ENCODE measurements at regions not wholly inside any gene's neighbourhood (a gene's known extent, or its start where the extent isn't known, plus 50 kb on each side); places are given as distances from the start of the nearest gene placed in this dataset.

- no CpG with 5 or more reads among the region's 2 CpGs for WGBS (ENCODE audit: insufficient coverage, insufficient read length)
- no peaks in the 10 kb centered on the region for H3K9me3 ChIP-seq (ENCODE audit: control insufficient read depth, insufficient read depth, low read length)
Measured at GRCh38 chr3:139759470-139759869, 81.7 kb upstream of the NMNAT3 start.

GRCh38 chr3:139758654-139759291 is 81.0 kb upstream of the NMNAT3 start:
- Histone ChIP-seq H3K36me3 (ENCODE audit: control insufficient read depth, insufficient read depth, low read length) (no peaks in the 10 kb centered on the region), H3K4me1 (ENCODE audit: control insufficient read depth, insufficient read depth, low read length) (no peaks in the 10 kb centered on the region), H3K4me3 (ENCODE audit: low read length) (no peak overlapping the region), H3K9me3 (ENCODE audit: control insufficient read depth, insufficient read depth, low read length) (no peaks in the 10 kb centered on the region), H3K27ac (ENCODE audit: low read length) (no peak overlapping the region), H3K27me3 (ENCODE audit: control insufficient read depth, insufficient read depth, low read length) (no peaks in the 10 kb centered on the region)
- DNase-seq (ENCODE audit: low read depth, low spot score): no peak
- no CpG with 5 or more reads among the region's 5 CpGs for WGBS (ENCODE audit: insufficient coverage, insufficient read length)

More at GRCh38 chr3:139759470-139759869, 81.7 kb upstream of the NMNAT3 start:
- DNase-seq (ENCODE audit: low read depth, low spot score): no peak
- H3K4me3 ChIP-seq (ENCODE audit: low read length): no peak overlapping the region
- H3K27me3 ChIP-seq (ENCODE audit: control insufficient read depth, insufficient read depth, low read length): no peaks in the 10 kb centered on the region
- H3K27ac ChIP-seq (ENCODE audit: low read length): no peak overlapping the region
- H3K4me1 ChIP-seq (ENCODE audit: control insufficient read depth, insufficient read depth, low read length): no peaks in the 10 kb centered on the region
- H3K36me3 ChIP-seq (ENCODE audit: control insufficient read depth, insufficient read depth, low read length): no peaks in the 10 kb centered on the region

DNA sequence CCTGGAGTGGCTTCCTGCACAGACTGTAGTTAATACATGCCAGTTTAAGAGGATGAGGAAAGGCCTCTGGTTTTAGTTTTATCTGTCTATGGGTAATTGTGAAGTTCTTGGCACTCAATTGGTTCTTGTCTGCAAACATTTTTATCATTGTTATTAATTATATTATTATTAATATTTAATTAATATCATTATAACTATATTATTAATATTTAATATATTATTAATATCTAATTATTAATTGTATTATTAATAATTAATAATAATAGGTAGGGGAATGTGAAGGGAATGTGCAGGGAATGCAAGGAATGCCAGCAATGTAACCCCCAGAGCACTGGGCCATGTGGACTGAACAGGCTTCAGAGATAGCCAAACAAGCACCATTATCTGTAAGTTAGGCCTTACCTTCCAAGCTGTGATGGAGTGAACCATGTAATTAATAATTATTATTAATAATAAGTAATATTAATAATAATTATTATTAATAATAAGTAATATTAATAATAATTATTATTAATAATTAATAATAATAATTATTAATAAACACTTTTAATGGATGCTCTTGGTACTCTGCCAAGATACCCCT is 79.8 kb upstream of the NMNAT3 start:
- Histone ChIP-seq H3K27ac (ENCODE audit: low read length) (no peak overlapping the region), H3K27me3 (ENCODE audit: control insufficient read depth, insufficient read depth, low read length) (no peaks in the 10 kb centered on the region), H3K36me3 (ENCODE audit: control insufficient read depth, insufficient read depth, low read length) (no peaks in the 10 kb centered on the region), H3K9me3 (ENCODE audit: control insufficient read depth, insufficient read depth, low read length) (no peaks in the 10 kb centered on the region), H3K4me1 (ENCODE audit: control insufficient read depth, insufficient read depth, low read length) (no peaks in the 10 kb centered on the region), H3K4me3 (ENCODE audit: low read length) (no peak overlapping the region)
- DNase-seq (ENCODE audit: low read depth, low spot score): no peak

DNA sequence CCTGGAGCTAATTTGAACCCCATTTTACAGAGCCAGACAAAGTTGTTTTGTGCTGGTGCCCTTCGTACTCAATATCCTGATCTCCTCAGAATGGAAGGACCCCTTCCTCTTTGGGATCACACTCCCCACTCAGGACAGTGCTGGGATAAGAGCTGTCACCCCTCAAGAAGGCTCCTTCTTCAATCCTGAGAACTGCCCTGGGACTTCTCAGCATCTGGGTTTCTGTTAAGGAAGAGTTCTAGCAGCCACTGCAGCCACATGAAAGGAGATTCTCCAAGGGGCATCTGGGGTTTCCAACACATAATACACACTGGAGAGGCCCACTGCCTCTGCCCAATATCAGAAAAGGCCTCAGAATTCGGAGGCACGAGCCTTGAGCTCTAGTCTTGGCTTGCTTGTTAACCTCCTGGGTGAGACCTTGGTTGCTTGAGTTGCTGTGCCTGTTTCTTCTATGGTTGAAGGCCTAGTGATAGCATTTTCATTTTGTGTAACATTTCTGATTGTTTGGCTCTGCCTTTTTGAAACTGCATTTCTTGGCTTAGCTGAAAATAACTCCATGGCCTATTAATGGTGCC is 78.8 kb upstream of the NMNAT3 start:
- no peaks in the 10 kb centered on the region for H3K9me3 ChIP-seq (ENCODE audit: control insufficient read depth, insufficient read depth, low read length)
- no peak overlapping the region for H3K4me3 ChIP-seq (ENCODE audit: low read length)

DNA sequence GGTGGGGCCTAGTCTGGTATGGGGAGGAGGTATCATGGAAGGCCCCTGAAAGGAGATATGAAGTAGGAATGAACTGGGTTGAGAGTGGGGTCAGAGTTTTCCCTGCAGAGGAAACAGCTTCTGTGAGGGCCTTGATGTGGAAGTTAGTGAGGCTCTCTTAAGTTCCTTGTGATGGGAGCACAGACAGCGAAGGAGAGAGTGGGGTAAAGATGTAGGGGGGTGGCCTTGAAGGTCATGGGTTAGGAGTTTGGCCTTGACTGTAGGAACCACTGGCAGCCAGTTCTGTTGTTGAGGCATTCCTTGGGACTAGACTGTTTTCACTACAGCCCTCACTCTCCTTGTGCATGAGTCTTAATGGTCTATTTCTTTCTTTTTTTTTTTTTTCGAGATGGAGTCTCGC is 77.8 kb upstream of the NMNAT3 start:
- WGBS (ENCODE audit: insufficient coverage, insufficient read length): no CpG with 5 or more reads among the region's 3 CpGs
- Histone ChIP-seq H3K27me3 (ENCODE audit: control insufficient read depth, insufficient read depth, low read length) (no peaks in the 10 kb centered on the region), H3K9me3 (ENCODE audit: control insufficient read depth, insufficient read depth, low read length) (no peaks in the 10 kb centered on the region), H3K36me3 (ENCODE audit: control insufficient read depth, insufficient read depth, low read length) (no peaks in the 10 kb centered on the region), H3K4me3 (ENCODE audit: low read length) (no peak overlapping the region), H3K27ac (ENCODE audit: low read length) (no peak overlapping the region), H3K4me1 (ENCODE audit: control insufficient read depth, insufficient read depth, low read length) (no peaks in the 10 kb centered on the region)
- no peak for DNase-seq (ENCODE audit: low read depth, low spot score)

More for the DNA sequence above, 78.8 kb upstream of the NMNAT3 start:
- Histone ChIP-seq H3K27me3 (ENCODE audit: control insufficient read depth, insufficient read depth, low read length) (no peaks in the 10 kb centered on the region), H3K4me1 (ENCODE audit: control insufficient read depth, insufficient read depth, low read length) (no peaks in the 10 kb centered on the region), H3K27ac (ENCODE audit: low read length) (no peak overlapping the region), H3K36me3 (ENCODE audit: control insufficient read depth, insufficient read depth, low read length) (no peaks in the 10 kb centered on the region)
- WGBS (ENCODE audit: insufficient coverage, insufficient read length): no CpG with 5 or more reads among the region's 3 CpGs
- DNase-seq (ENCODE audit: low read depth, low spot score): no peak

GRCh38 chr3:139751789-139752188 is 74.0 kb upstream of the NMNAT3 start:
- H3K4me1 ChIP-seq (ENCODE audit: control insufficient read depth, insufficient read depth, low read length): no peaks in the 10 kb centered on the region

GRCh38 chr3:139746481-139746880 is 68.7 kb upstream of the NMNAT3 start:
- Histone ChIP-seq H3K27ac (ENCODE audit: low read length) (no peak overlapping the region), H3K4me1 (ENCODE audit: control insufficient read depth, insufficient read depth, low read length) (no peaks in the 10 kb centered on the region), H3K36me3 (ENCODE audit: control insufficient read depth, insufficient read depth, low read length) (no peaks in the 10 kb centered on the region), H3K4me3 (ENCODE audit: low read length) (no peak overlapping the region), H3K9me3 (ENCODE audit: control insufficient read depth, insufficient read depth, low read length) (no peaks in the 10 kb centered on the region), H3K27me3 (ENCODE audit: control insufficient read depth, insufficient read depth, low read length) (no peaks in the 10 kb centered on the region)
- DNase-seq (ENCODE audit: low read depth, low spot score): no peak

More at GRCh38 chr3:139751789-139752188, 74.0 kb upstream of the NMNAT3 start:
- Histone ChIP-seq H3K36me3 (ENCODE audit: control insufficient read depth, insufficient read depth, low read length) (no peaks in the 10 kb centered on the region), H3K9me3 (ENCODE audit: control insufficient read depth, insufficient read depth, low read length) (no peaks in the 10 kb centered on the region), H3K27ac (ENCODE audit: low read length) (no peak overlapping the region), H3K4me3 (ENCODE audit: low read length) (no peak overlapping the region), H3K27me3 (ENCODE audit: control insufficient read depth, insufficient read depth, low read length) (no peaks in the 10 kb centered on the region)
- DNase-seq (ENCODE audit: low read depth, low spot score): no peak
- no CpG with 5 or more reads among the region's 2 CpGs for WGBS (ENCODE audit: insufficient coverage, insufficient read length)

- Histone ChIP-seq H3K4me3 (ENCODE audit: low read length) (no peak overlapping the region), H3K27ac (ENCODE audit: low read length) (no peak overlapping the region), H3K36me3 (ENCODE audit: control insufficient read depth, insufficient read depth, low read length) (no peaks in the 10 kb centered on the region), H3K27me3 (ENCODE audit: control insufficient read depth, insufficient read depth, low read length) (no peaks in the 10 kb centered on the region), H3K9me3 (ENCODE audit: control insufficient read depth, insufficient read depth, low read length) (no peaks in the 10 kb centered on the region), H3K4me1 (ENCODE audit: control insufficient read depth, insufficient read depth, low read length) (no peaks in the 10 kb centered on the region)
- no peak for DNase-seq (ENCODE audit: low read depth, low spot score)
- no CpG with 5 or more reads among the region's 4 CpGs for WGBS (ENCODE audit: insufficient coverage, insufficient read length)
Measured at GRCh38 chr3:139745831-139746230, 68.1 kb upstream of the NMNAT3 start.

DNA sequence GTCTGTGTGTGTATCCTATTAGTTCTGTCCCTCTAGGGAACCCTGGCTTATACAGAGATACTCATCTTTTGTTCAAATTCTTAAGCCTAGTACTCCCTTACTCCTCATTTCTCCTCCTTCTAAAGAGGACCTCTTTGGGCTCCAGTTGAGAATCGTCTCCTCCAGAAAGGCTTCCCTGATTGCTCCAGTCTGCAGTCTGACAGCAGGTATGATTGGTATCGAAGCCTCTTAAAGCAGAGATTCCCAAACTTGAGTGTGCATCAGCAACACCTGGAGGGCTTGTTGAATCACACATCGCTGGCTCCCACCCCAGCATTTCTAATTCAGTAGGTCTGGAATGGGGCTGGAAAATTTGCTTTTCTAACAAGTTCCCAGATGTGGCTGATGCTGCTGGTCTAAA is 60.9 kb upstream of the NMNAT3 start:
- DNase-seq (ENCODE audit: low read depth, low spot score): no peak
- Histone ChIP-seq H3K4me3 (ENCODE audit: low read length) (no peak overlapping the region), H3K27ac (ENCODE audit: low read length) (no peak overlapping the region), H3K4me1 (ENCODE audit: control insufficient read depth, insufficient read depth, low read length) (no peaks in the 10 kb centered on the region), H3K27me3 (ENCODE audit: control insufficient read depth, insufficient read depth, low read length) (no peaks in the 10 kb centered on the region), H3K36me3 (ENCODE audit: control insufficient read depth, insufficient read depth, low read length) (no peaks in the 10 kb centered on the region), H3K9me3 (ENCODE audit: control insufficient read depth, insufficient read depth, low read length) (no peaks in the 10 kb centered on the region)
- WGBS (ENCODE audit: insufficient coverage, insufficient read length): no CpG with 5 or more reads among the region's 3 CpGs

DNA sequence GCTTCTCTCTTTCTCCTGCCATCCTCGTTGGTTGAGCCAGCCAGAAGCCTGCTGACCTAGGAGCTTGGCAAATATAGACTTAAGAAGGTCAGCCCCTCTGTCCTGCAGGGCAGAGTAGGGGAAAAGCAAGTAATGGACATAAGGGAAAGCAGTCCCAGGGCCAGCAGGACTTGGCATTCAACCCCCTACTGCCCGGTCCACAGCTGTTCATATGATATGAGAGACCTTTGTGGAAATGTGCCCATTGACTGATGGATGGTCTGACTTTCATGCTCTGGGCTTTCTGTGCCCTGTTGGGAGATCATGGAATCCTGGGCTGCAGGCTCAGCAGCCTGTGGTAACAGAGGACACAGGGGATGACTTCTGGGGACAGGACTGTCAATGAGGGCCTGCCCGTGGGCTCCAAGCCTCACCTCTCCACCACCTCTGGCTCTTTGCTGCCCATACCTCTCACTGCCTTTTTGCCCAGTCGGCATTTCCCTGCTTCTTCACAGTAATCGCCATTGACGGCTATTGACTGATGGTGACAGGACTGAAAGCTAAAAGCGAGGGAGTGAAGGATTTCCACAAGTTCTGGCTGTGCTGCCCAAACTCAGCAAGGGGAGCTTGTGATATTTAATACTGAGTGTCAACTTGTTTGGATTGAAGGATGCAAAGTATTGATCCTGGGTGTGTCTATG is 60.0 kb upstream of the NMNAT3 start:
- no peak for DNase-seq (ENCODE audit: low read depth, low spot score)
- Histone ChIP-seq H3K4me3 (ENCODE audit: low read length) (no peak overlapping the region), H3K27me3 (ENCODE audit: control insufficient read depth, insufficient read depth, low read length) (no peaks in the 10 kb centered on the region), H3K36me3 (ENCODE audit: control insufficient read depth, insufficient read depth, low read length) (no peaks in the 10 kb centered on the region), H3K9me3 (ENCODE audit: control insufficient read depth, insufficient read depth, low read length) (no peaks in the 10 kb centered on the region), H3K4me1 (ENCODE audit: control insufficient read depth, insufficient read depth, low read length) (no peaks in the 10 kb centered on the region), H3K27ac (ENCODE audit: low read length) (no peak overlapping the region)
- WGBS (ENCODE audit: insufficient coverage, insufficient read length): no CpG with 5 or more reads among the region's 7 CpGs

All from iPS DF 6.9 (cell line).